Urothelium cell line (cell line): ENCODE measurements at regions not wholly inside any gene's neighbourhood (a gene's known extent, or its start where the extent isn't known, plus 50 kb on each side); places are given as distances from the start of the nearest gene placed in this dataset.

ENCODE experiments used
- DNase-seq: peaks from one replicate; pipeline ENCODE4 v3.0.0; 2011; ENCODE audit warnings: low spot score, mixed read lengths
- FAIRE-seq: peaks from 2 replicates; lab custom pipeline; 2011; peaks lifted over from hg19 to GRCh38; lab: Jason Lieb, UNC

- peak; percentile 76 for DNase-seq
- no peak for FAIRE-seq
Measured at GRCh38 chr20:60210779-60211617, 252.8 kb downstream of the CDH26 start.

GRCh38 chr20:60211618-60212463, 253.6 kb downstream of the CDH26 start:
- no peak for FAIRE-seq
- no peak for DNase-seq

- no peak for FAIRE-seq
- DNase-seq: no peak
Measured at GRCh38 chr20:60212695-60213094, 254.5 kb downstream of the CDH26 start.

DNA sequence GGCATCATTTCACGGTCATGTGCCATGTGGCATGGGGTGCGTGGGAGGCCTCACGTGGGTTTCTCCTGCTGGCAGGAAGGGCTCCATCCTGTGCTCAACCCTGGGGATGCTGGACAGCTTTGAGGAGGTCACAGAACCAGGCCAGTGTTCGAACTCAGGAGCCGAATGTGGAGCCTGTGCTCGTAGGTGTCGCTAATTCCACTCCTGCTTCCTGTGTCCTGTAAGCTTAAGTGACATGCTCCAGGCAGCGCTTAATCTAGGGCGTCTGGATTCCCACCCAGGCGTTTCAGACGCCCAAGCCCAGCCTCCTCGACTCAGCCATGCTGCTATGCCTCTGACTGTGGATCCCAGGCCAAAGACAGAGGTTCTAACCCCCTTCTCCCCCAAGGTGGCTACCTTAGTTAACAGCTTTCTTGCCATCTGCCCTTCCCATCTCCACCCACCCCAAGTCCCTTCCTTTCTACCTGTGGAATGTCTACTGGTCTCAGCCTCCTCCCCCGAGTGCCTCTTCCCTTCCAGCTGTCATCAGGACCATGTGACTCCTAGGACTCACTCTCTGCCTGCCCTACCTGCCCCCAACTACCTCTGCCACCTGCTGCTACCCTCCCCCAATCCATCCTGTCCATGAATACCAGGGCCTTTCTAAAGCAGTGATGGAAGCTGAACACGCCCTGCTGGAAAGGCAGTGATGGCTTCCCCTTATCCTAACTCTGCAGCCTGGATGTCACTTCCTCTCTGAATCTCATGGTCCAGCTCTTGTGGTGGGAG, 255.1 kb downstream of the CDH26 start:
- no peak for FAIRE-seq

DNA sequence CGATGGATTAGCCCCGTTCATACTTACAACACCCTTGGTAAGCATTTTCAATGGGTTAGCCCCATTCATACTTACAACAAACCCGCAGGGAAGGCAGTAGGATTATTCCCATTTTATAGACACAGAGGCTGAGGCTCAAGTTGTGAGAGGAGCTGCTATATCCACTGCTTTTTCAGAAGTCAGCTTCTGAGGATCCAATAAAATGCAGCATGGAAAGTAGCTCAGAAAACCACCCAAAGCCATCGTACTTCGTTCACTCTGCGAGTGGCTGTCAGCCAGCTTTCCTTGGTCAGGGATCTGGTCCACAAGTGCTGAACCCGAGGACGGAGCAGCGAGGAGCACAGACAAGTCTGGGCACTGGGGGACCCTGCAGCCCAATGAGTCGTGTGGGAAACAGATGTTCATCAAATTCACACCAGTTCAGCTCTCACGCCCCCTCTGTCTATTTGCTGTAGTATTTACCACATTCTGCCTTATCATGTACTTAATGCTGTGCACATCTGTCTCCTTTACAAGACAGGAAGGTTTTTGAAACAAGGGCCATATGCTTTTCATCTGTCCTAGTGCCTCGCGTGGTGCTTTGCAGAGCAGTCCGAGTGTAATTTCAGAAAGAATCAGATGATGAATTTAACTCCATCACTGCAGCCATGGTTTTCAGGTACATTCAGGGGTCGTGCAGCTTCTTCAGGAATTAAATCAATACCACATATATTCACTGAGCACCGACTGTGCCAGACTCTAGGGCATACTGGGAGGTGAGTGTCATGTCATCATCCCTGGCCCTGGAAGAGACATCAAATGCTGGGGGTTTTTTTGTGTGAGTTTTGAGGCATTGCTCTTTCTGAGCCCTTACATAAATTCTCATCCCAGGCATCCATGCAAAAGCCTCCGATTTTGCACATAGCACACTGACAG, 256.9 kb downstream of the CDH26 start:
- no peak for FAIRE-seq

More for the DNA sequence above, 255.1 kb downstream of the CDH26 start:
- no peak for DNase-seq

GRCh38 chr20:60215816-60216730, 257.9 kb downstream of the CDH26 start:
- no peak for FAIRE-seq
- no peak for DNase-seq

More for the DNA sequence above, 256.9 kb downstream of the CDH26 start:
- DNase-seq: no peak

DNA sequence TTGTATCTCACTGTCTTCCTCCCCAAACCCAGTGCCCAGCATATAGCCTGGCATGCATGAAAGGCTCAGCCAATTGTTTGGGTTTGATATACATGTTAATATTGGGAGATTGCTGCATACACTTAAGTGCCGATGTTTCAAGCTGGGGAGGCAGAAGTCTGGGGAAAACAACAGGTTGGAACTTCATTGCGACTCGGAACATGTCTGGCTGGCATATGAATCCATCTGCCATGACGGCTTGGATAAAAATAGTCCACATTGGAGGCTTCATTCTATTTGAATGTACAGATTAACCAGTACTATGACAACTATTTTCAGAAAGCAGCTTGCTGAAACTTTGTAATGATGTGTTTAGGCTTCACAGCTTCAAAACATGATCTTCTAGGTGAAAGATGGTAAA, 261.0 kb downstream of the CDH26 start:
- no peak for FAIRE-seq

GRCh38 chr20:60219984-60220562, 261.9 kb downstream of the CDH26 start:
- FAIRE-seq (no peak), DNase-seq (no peak)

More for the DNA sequence above, 261.0 kb downstream of the CDH26 start:
- DNase-seq: no peak

- no peak for DNase-seq
- no peak for FAIRE-seq
Measured at GRCh38 chr20:60220706-60221105, 262.5 kb downstream of the CDH26 start.

DNA sequence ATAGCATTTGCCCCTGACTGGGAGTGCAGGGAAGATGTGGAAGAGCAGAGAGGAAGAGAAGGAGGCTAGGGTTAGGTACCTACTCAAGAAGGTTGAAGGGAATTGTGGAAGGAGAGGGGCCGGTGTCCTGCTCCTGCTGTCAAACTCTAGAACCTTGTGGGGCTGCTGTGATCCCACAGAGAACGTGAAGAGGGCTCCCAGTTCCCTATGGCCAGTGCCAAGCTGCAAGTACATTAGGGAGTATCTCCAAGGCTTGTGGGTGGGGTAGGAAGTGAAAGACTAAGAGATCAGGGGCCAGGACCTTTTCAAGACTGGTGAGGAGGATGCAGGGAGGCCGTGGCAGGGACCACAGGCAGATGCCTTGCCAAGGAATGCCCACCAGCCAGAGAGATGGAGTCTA, 263.4 kb downstream of the CDH26 start:
- DNase-seq (no peak), FAIRE-seq (no peak)

DNA sequence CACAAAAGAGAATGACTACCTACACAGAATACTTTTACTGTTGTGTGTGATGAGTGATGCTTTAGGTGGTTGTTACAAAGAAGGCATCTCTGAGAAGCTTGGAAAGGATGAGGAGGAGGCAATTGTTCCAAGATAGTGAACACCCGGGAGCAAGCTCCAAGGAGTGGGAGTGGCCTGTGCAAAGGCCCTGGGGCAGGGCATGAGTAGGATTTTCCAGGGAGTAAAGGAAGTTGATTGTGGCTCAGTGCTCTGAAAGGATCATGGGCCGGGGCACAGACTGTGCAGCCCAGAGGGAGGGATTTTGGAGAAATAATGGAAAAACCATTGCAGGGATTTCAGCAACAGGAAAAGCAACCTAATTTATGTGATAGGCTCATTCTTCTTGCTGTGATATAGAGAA, 264.3 kb downstream of the CDH26 start:
- DNase-seq (no peak), FAIRE-seq (no peak)

DNA sequence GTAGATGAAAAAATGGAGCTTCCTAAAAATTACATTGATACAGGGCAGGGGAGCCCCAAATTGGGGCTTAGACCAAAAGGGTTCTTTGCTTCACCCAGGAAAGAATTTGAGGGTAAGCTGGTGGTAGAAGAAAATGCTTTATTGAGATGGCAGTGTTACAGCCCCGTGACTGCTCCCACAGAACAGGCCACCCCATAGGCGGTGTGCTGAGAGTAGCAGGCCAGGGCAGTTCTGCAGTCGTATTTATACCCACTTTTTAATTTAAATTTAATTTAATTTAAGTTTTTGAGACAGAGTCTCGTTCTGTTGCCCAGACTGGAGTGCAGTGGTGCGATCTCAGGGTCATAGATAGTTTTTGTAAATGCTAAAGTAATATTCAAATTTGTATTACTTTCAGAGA, 265.0 kb downstream of the CDH26 start:
- DNase-seq (no peak), FAIRE-seq (no peak)

DNA sequence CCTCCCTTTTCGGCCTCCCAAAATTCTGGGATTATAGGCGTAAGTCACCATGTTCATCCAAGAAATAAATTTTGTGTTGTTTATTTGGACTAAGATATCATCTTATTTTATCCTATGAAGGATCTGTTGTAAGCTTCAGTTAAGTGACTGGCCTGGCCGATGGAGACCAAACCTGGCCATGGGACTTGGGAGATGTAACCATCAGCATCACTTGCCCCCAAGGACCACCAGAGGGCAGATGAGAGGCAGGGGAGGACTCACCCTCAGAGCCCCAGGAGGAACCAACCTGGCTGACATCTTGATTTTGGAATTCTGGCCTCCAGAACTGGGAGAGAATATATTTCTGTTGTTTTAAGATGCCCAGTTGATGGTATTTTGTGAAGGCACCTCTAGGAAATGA, 266.7 kb downstream of the CDH26 start:
- DNase-seq (peak; percentile 52), FAIRE-seq (no peak)

DNA sequence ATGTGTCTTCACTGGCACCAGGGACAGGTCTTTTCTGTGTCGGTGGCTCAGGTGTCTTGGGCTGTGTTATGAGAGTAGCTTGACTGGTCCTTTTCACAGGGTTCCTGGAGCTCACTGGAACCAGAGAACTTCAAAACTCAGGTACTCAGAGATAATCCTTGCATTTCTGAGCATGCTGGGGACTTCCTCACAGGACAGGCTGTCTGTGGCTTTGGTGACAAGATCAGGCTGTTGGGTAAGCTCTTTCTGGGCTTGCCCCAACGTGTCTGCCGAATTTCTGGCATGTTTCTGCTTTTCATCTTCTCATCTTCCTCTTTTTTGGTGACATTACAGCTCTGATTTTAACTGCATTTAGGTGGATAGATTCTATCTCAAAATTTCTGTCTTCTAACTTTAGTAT, 270.0 kb downstream of the CDH26 start:
- DNase-seq (no peak), FAIRE-seq (no peak)

DNA sequence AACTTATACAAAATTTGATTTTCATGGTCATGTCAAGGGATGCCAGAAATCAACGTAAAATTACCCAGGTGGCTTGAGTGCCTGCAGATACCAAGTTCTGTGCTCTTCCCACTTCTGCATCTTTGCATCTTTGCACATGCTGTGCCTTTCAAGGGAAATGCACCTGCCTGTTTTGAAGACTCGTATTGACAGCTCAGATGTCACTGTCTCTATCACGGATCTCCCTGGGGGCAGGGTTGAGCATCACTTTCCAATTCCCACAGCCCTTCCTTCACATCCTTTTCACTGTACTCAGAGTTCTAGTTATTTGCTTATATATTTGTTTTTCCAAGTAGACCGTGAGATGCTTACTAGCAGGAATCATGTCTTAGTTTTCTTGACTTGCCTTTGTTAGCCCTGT, 274.2 kb downstream of the CDH26 start:
- no peak for FAIRE-seq

GRCh38 chr20:60233018-60233630, 274.9 kb downstream of the CDH26 start:
- DNase-seq: no peak
- FAIRE-seq: no peak

More for the DNA sequence above, 274.2 kb downstream of the CDH26 start:
- DNase-seq: no peak

DNA sequence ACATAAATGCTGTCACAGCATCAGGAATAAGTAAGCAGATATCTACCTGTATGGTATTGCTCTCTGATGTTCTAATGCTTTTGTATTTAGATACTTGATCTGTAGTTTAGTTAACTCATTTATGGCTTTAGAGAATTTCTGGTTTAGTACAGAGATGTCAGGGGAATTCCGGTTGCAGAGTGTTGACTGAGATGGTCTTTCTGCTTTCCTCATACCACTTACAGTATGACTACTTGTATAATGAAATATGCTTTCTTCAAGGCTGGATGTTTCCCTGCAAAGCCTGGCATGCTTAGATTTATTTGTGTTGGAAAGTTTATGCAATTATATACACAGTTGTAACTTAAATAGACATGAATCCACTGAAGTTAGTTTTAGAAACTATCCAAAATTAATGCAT, 278.4 kb downstream of the CDH26 start:
- FAIRE-seq (no peak), DNase-seq (no peak)

DNA sequence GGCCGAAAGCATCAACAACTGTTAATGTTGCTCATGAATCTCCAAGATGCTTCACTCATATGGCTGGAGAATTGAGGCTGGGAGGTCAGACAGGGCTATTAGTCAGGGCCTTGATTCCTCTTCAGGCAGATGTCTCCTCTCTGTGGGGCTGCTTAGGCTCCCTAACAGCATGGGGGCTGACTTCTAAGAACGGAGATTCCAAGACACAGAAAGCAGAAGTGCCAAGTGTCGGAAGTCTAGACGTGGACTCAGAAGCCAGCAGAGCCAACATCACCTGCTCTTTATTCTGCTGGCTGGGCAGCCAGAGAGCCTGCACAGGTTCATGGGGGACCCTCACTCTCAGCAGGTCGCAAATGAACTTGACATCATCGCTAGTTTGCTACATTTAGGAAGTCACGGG, 279.8 kb downstream of the CDH26 start:
- DNase-seq (no peak), FAIRE-seq (no peak)
